HG02943 (cell line): ENCODE measurements at regions not wholly inside any gene's neighbourhood (a gene's known extent, or its start where the extent isn't known, plus 50 kb on each side); places are given as distances from the start of the nearest gene placed in this dataset.
A peak's percentile ranks its signal among the peaks of the same experiment; 100 is the strongest.
"Not testable (repeated sequence)": the region's sequence is repeated elsewhere in the genome, so short reads cannot be mapped to it uniquely, and the experiment has no call there.

Experiments
- ATAC-seq: cut with Tn5 transposase; IDR thresholded peaks from one replicate; pipeline ENCODE4 v1.9.1; 2021; ENCODE audit warnings: mild to moderate bottlenecking, low read depth, moderate library complexity; ENCODE audit not compliant: unreplicated experiment

DNA sequence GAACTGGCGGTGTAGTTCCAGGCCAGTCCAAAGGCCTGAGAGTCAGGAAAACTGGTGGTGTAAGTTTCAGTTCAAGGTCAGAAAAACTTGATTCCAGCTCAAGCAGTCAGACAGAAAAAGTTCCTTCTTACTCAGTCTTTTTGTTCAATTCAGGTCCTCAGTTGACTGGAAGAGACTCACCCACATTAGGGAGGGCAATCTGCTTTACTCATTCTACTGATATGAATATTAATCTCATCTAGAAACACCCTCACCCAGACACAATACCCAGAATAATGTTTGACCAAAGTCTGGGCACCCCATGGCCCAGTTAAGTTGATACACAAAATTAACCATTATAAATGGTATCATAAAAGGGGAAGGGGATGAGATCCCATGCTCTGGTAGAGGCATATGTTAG is 50.1 kb upstream of the LTA4H start:
- no peak for ATAC-seq

GRCh38 chr12:96086190-96086589 is 50.8 kb upstream of the LTA4H start:
- ATAC-seq = not testable (repeated sequence)

DNA sequence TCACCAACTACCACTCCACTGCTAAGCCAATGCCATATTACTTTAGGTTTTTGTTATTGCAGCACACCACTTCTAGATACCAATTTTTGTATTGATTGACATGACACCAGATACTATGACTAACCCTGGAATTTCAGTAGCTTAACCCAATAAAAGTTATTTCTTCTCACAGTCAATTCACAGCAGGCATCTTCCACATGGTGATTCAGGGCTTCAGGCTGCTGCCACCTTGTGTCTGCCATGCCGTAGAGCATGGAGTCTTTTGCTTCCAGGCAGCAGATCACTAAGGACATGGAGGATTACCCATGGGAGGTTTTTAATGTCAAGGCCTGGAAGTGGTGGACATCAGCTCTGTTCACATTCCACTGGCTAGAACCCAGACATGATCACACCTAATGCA is 56.4 kb upstream of the LTA4H start:
- ATAC-seq = no peak

- no peak for ATAC-seq
Measured at GRCh38 chr12:96093543-96094196, 58.3 kb upstream of the LTA4H start.

DNA sequence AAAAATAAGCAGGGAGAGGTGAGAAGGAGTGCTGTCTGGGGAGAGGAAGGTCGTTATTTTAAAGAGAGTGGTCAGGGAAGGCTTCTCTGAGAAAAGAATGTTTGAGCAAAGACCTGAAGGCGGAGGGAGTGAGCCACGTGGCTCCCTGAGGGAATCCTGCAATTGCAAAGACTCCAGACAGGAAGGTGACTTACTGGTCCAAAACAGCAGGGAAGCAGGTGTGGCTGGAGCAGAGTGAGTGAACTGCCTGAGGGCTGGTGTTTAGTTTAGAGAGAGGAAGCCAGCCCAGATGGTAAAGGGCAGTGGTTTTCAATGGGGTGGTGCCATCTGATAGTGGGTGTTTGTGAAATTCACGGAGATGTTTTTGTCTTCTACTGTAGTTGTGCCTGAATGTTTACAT is 58.8 kb upstream of the LTA4H start:
- ATAC-seq = no peak

- ATAC-seq = no peak
Measured at GRCh38 chr12:96098631-96099030, 63.2 kb upstream of the LTA4H start.

- no peak for ATAC-seq
Measured at GRCh38 chr12:96099421-96099820, 64.0 kb upstream of the LTA4H start.

DNA sequence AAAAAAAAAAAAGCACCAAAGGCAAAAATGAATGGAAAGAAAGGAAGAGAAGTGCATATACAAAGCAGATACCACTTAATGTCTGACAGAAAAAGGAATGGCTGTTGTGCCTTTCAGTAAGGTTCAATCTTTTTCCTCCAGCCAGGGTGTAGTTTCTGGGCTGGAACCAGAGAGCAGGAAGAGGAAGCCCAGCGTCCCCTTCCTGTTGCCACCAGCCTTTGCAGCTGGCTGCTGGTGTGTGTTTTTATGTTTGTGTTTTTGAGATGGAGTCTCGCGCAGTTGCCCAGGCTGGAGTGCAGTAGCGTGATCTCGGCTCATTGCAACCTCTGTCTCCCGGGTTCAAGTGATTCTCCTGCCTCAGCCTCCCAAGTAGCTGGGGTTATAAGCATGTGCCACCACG is 64.6 kb upstream of the LTA4H start:
- no peak for ATAC-seq

- ATAC-seq = no peak
Measured at GRCh38 chr12:96101806-96102205, 66.4 kb upstream of the LTA4H start.

GRCh38 chr12:96103067-96103644 is 67.8 kb upstream of the LTA4H start:
- no peak for ATAC-seq

- no peak for ATAC-seq
Measured at GRCh38 chr12:96104566-96104965, 69.2 kb upstream of the LTA4H start.

DNA sequence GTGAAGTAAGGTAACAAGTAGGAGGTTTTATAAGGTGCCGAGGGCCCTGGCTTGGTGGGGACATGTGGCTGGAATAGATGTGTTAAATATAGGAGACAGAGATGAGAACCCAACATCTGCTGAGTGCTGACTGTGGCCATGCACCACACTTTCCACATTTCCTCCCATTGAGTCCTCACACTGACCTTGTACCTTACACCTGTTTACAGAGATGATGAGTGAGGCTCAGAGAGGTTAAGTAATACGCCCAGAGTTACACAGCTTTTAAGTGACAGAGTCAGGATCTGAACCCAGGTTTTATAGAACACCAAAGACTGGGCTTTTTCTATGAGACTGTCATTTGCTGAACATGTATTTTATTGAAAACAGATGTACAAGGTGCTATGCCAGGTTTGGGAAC is 70.8 kb upstream of the LTA4H start:
- no peak for ATAC-seq

DNA sequence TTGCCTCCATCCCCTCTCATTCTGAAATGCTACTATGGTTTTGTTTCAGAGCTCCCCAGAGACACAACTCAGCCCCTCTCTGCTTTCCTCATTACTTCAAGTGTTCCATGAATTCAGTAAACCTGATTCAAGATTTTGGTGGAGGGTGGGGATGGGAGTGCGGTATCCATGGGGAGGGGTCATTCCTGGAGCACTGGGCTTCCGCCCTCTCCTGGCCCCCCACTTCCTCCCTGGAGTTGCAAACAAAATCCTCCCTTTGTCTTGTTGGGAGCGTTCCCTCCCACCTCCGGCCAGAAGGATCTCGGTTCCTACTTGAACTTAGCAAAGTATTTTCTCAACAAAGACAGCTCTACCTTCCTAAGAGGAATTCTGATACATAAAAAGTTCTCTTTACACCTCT is 71.8 kb upstream of the LTA4H start:
- no peak for ATAC-seq

- ATAC-seq = no peak
Measured at GRCh38 chr12:96108321-96108720, 72.9 kb upstream of the LTA4H start.

- not testable (repeated sequence) for ATAC-seq
Measured at GRCh38 chr12:96108941-96109340, 73.6 kb upstream of the LTA4H start.

DNA sequence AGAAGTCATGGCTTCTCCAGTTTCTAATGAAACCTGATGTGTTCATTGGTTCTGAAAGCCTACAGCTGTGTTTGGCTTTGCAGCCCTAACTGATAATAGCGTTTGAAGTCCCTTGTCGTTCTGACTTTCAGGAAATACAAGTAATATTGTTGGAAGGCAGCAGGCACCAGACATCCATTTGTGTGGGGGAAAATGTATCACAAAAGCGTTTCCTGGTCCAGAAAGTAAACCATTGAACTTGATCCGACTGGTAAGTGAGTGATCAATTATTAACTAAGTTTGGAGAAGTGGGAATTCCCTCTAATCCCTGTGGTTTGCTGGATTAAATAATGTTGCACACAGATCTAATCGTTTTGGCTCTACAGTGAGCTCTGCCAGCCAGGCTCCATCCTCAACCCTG is 77.3 kb upstream of the LTA4H start:
- ATAC-seq = no peak

- no peak for ATAC-seq
Measured at GRCh38 chr12:96117460-96117859, 76.7 kb upstream of the ELK3 start.

DNA sequence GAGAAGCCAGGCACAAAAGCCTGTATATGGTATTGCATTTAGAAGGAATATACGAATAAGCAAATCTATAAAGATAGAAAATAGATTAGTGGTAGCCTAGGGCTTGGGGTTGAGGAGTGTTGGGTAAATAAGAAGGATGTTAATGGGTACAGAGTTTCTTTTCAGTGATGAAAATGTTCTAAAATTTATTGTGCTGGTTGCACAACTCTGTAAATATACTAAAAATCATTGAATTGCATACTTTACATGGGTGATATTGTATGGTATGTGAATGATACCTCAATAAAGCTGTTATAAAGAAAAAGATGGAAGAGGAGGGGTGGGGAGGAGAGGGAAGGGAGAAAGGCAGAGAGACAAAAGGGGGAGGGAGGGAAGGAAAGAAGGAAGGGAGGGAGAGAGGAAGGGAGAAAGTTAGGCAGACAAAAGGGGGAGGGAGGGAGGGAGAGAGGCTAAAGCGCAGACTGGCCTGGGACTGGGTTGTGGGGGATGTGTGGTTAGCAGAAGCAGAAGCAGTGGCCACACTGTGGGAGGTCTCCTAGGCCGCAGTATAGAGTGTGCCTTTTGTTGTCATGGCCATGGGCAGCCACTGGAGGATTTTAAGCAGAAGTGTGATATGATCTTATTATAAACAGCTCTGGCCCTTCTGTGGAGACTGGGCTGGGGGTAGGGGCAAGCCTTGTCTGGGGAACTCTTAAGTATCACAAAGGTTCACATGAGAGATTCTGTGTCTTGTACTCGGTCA is 73.6 kb upstream of the ELK3 start:
- peak; percentile 71 for ATAC-seq

DNA sequence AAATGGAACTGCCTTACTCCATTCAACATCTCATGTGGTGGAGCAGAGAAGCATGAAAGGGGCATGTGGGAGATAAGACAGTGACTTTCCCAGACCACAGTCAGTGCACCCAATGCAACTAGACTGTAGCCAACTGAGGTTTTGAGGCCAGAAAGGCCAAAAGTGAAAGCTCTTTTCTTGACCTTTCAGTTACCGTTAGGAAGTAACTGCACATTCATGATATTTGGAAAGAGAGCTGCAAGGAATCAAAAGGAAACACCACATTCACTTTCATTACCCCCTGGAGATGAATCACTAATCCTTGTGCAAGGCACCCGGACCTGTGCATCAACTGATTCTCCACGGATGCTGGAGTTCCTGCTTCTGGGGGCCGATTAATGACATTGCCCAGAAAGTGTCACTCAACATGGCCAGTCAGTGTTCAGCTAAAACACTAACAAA is 72.9 kb upstream of the ELK3 start:
- ATAC-seq = peak; percentile 65

- ATAC-seq = not testable (repeated sequence)
Measured at GRCh38 chr12:96128292-96128691, 65.9 kb upstream of the ELK3 start.

GRCh38 chr12:96130396-96131059 is 63.6 kb upstream of the ELK3 start:
- ATAC-seq = no peak
